Astrocyte (in vitro differentiated cells and primary cell): ENCODE measurements at regions not wholly inside any gene's neighbourhood (a gene's known extent, or its start where the extent isn't known, plus 50 kb on each side); places are given as distances from the start of the nearest gene placed in this dataset.

Experiments
- CTCF ChIP-seq: IDR thresholded peaks from 2 replicates; pipeline ENCODE4 v1.5.1; 2011; ENCODE audit warnings: low read depth, mild to moderate bottlenecking, inconsistent platforms, low read length, moderate library complexity; ENCODE audit not compliant: insufficient read depth
- EZH2 ChIP-seq: IDR thresholded peaks from 2 replicates; pipeline ENCODE4 v1.6.1; 2012; ENCODE audit warnings: mild to moderate bottlenecking, low read length, inconsistent platforms; ENCODE audit not compliant: insufficient read depth

- no peak for TF ChIP-seq CTCF
- TF ChIP-seq EZH2, result no peak
Measured at GRCh38 chr7:37537439-37537838, 88.8 kb upstream of the ELMO1 start.
